LNCAP (cell line): ENCODE measurements at regions not wholly inside any gene's neighbourhood (a gene's known extent, or its start where the extent isn't known, plus 50 kb on each side); places are given as distances from the start of the nearest gene placed in this dataset.

ENCODE experiments used
- CTCF ChIP-seq: fragments of 450-650 bp; IDR thresholded peaks from 2 replicates; pipeline ENCODE4 v1.5.1; 2017; ENCODE audit warnings: mild to moderate bottlenecking

- TF ChIP-seq CTCF: no peak
These were observed 60.8 kb upstream of the HES1 start for GRCh38 chr3:194075088-194075615.

GRCh38 chr3:194075802-194076460, 60.0 kb upstream of the HES1 start:
- peak; percentile 36; the same call in 1 of the 2 replicates for TF ChIP-seq CTCF

GRCh38 chr3:194076475-194076874, 59.5 kb upstream of the HES1 start:
- TF ChIP-seq CTCF: no peak

- TF ChIP-seq CTCF: no peak
These were observed 58.3 kb upstream of the HES1 start for GRCh38 chr3:194077602-194078001.

- no peak for TF ChIP-seq CTCF
These were observed 57.7 kb upstream of the HES1 start for GRCh38 chr3:194078045-194078821.

GRCh38 chr3:194079702-194080172, 56.2 kb upstream of the HES1 start:
- TF ChIP-seq CTCF: no peak

- TF ChIP-seq CTCF: no peak
These were observed 55.5 kb upstream of the HES1 start for GRCh38 chr3:194080436-194080835.
